ENCODE measurements at regions not wholly inside any gene's neighbourhood (a gene's known extent, or its start where the extent isn't known, plus 50 kb on each side); places are given as distances from the start of the nearest gene placed in this dataset.

DNA sequence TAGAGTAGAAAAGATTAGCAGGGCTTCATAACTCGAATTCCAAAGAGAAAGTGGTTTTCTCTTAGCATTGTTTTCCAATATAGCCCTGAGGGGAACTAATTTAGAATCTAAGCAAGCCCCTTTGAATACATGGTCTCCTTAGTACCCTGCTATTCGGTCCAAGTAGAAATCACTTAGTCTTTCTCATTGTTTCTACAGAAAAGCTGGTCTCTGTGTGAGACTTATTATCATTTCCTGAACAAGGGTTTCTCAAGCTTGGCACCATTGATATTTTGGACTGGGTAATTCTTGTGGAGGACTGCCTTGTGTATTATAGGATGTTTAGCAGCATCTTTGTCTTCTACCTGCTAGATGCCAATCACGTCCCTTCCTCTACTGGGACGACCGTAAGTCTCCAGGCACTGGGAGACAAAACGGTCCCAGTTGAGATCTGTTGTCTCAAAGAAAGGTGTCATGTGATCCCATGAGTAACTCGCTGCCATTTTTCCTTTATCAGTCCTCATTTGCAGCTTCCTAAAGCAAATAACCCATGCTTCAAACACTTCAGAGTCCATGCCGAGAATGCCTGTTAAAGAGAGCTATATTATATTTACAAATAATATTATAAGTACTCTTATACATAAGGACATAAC lies 230.7 kb upstream of the SLCO3A1 start:
- Mint-ChIP-seq H3K4me3 (no peak overlapping the region), H3K9me3 (peaks cover 0 to 18% (median 6%) of the 10 kb centered on the region in 9 donors), H3K36me3 (peaks cover 0 to 10% (median 0%) of the 10 kb centered on the region in 3 donors), H3K4me1 (no peaks in the 10 kb centered on the region), H3K27me3 (peaks cover 0 to 14% (median 5%) of the 10 kb centered on the region in 5 donors), H3K27ac (no peak overlapping the region)
- DNase-seq (no peak), ATAC-seq (no peak)
- POLR2A ChIA-PET = no interaction called here

DNA sequence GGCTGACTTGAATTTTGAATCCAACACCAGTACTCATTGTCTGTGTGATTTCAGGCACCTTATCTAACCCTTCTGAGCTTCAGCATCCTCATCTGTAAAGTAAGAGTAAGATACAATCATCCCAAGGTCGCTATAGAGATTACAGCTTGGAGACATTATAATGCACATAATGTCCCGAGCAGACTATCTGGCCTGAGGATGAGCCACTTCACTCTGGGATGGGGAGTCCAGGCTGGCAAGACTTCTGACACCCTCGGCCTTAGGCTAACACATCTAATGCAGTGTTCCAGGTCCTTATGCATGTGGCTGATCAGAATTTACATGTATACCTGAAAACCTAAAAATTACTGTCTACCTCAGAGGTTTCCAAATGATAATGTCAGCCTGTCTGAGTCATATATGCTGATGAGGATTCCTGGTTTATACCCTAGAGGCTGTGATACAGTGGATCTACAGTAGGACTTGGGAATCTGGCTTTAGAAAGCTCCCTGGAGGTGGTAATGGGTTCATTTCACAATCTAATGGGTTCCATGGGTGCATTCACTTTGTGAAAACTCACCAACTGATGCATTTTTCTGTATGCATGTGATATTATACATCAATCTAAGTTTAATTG lies 229.0 kb upstream of the SLCO3A1 start:
- H3K4me1 Mint-ChIP-seq = no peaks in the 10 kb centered on the region
- H3K4me3 Mint-ChIP-seq = no peak overlapping the region
- DNase-seq (no peak), ATAC-seq (no peak)
- no peak overlapping the region for H3K27ac Mint-ChIP-seq
- H3K36me3 Mint-ChIP-seq = no peaks in the 10 kb centered on the region
- POLR2A ChIA-PET = no interaction called here
- peaks cover 0 to 4% (median 0%) of the 10 kb centered on the region in 9 donors for H3K9me3 Mint-ChIP-seq
- H3K27me3 Mint-ChIP-seq = peaks cover 0 to 14% (median 5%) of the 10 kb centered on the region in 5 donors

DNA sequence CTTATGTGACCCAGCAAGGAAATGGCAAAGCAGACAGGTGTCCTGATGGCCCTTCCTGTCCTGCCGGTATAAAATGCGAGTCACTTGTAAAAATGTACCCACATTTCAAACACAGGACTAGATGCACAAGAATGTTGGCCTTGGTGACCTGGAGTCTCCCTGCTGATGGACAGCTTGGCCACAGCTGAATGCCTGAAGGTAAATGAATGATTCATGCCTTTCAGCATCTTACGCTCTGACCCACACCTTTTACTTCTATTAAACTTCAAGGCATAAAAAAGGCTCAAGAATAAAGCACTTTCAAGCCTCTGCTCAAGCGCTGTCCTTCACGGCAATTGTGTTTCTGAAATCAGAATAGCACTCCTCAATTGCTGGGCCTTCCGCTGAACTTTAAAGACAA lies 228.0 kb upstream of the SLCO3A1 start:
- ATAC-seq (no peak), DNase-seq (no peak)
- Mint-ChIP-seq H3K36me3 (no peaks in the 10 kb centered on the region), H3K4me3 (no peak overlapping the region), H3K27ac (no peak overlapping the region), H3K9me3 (peaks cover 0 to 2% (median 0%) of the 10 kb centered on the region in 9 donors), H3K27me3 (peaks cover 0 to 10% (median 5%) of the 10 kb centered on the region in 5 donors), H3K4me1 (no peaks in the 10 kb centered on the region)
- POLR2A ChIA-PET = no interaction called here

DNA sequence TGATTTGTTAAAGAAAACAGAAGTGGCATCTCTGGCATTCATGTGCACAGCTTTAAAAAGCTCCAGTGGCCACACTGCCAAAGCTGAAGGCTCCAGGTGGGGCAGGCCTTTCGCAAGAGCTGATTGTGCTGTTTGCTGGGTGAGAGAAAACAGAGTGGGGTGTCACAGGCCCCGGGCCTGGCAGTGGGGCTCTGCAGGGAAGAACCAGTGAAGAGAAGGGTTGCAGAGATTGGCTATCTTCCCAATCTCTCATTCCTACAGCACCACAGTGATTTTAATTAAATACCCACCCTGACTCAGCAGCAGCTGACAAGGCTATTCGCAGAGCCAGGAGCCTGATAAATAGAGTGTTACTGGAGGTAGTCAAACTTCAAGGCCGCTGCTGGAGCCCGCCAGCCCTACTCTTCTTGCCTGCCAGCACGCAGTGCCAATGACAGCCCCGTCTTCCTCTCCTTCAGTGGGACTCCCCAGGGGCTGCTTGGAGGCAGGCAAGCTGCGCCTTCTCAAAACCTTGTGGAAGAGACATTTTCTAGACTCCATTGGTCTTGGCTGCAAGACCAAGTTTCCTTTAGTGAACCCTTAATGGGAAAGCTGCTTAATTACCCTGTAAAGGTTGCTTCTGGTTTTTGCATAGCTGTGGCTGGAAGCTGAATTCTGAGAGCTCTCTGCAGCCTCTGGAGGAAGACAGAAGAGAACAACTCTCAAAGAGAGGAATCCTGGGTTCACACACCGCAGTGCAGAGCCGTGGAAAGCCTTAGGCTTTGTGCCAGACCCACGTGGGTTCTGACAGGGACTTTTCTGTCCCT lies 225.8 kb upstream of the SLCO3A1 start:
- no peak for DNase-seq
- Mint-ChIP-seq H3K27me3 (no peaks in the 10 kb centered on the region), H3K27ac (no peak overlapping the region), H3K4me1 (no peaks in the 10 kb centered on the region), H3K9me3 (peaks cover 0 to 2% (median 0%) of the 10 kb centered on the region in 9 donors), H3K36me3 (no peaks in the 10 kb centered on the region), H3K4me3 (no peak overlapping the region)
- POLR2A ChIA-PET = no interaction called here
- no peak for ATAC-seq

GRCh38 chr15:91630090-91630489 lies 223.4 kb upstream of the SLCO3A1 start:
- Mint-ChIP-seq H3K36me3 (no peaks in the 10 kb centered on the region), H3K27me3 (peaks cover 0 to 4% (median 0%) of the 10 kb centered on the region in 5 donors), H3K9me3 (peaks cover 0 to 2% (median 0%) of the 10 kb centered on the region in 9 donors), H3K27ac (no peak overlapping the region), H3K4me1 (no peaks in the 10 kb centered on the region), H3K4me3 (no peak overlapping the region)
- POLR2A ChIA-PET = no interaction called here
- no peak for DNase-seq
- ATAC-seq = no peak

- H3K4me3 Mint-ChIP-seq = no peak overlapping the region
- ATAC-seq (no peak), DNase-seq (no peak)
- peaks cover 0 to 8% (median 0%) of the 10 kb centered on the region in 5 donors for H3K27me3 Mint-ChIP-seq
- peaks cover 0 to 2% (median 0%) of the 10 kb centered on the region in 4 donors for H3K4me1 Mint-ChIP-seq
- H3K9me3 Mint-ChIP-seq = peaks cover 0 to 3% (median 0%) of the 10 kb centered on the region in 9 donors
- POLR2A ChIA-PET = no interaction called here
- peaks cover 0 to 3% (median 0%) of the 10 kb centered on the region in 3 donors for H3K36me3 Mint-ChIP-seq
- H3K27ac Mint-ChIP-seq = no peak overlapping the region
Observed at GRCh38 chr15:91632176-91632575, 221.3 kb upstream of the SLCO3A1 start.

DNA sequence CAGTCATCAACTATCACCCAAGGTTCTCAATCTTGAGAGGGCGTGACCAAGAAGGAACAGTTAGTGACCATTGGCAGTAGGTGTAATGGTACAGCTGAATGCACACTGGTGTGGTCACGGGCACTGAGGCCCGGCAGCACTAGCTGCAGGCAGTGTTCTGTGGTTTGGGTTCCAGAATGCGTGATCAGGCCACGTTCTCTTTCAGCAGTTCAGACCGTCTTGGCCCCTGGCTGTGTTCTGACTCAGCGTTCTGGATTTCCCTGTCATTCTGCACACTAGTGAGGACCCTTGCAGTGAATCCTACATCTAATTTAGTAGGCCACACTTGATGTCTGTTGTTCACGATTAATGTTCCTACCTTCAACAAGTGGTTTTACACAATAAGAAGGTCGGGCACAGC lies 220.5 kb upstream of the SLCO3A1 start:
- H3K4me3 Mint-ChIP-seq = no peak overlapping the region
- no peak for DNase-seq
- H3K9me3 Mint-ChIP-seq = peaks cover 0 to 7% (median 3%) of the 10 kb centered on the region in 9 donors
- H3K4me1 Mint-ChIP-seq = peaks cover 0 to 2% (median 0%) of the 10 kb centered on the region in 4 donors
- peaks cover 0 to 10% (median 3%) of the 10 kb centered on the region in 5 donors for H3K27me3 Mint-ChIP-seq
- POLR2A ChIA-PET = no interaction called here
- peaks cover 0 to 3% (median 0%) of the 10 kb centered on the region in 3 donors for H3K36me3 Mint-ChIP-seq
- H3K27ac Mint-ChIP-seq = no peak overlapping the region
- ATAC-seq = no peak

DNA sequence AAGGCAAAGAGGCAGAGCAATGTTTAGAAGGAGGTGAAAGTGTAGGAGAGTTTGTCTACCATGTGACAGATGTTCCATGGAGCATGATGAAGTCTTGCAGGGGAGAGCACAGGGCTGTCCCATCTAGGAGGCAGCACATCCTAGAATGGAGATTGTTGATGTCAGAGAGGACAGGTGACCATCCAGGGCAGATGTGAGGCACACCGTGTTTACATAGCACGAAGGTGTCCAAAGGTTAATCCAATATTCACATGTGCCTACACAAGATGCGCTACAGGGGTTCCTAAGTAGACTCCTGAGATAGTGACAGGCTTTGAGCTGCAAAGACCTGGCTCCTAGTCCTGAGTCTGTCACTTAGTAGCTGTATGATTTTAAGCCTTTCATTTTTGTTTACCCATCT lies 219.3 kb upstream of the SLCO3A1 start:
- no peak overlapping the region for H3K27ac Mint-ChIP-seq
- H3K9me3 Mint-ChIP-seq = peaks cover 0 to 12% (median 4%) of the 10 kb centered on the region in 9 donors
- H3K36me3 Mint-ChIP-seq = peaks cover 0 to 3% (median 0%) of the 10 kb centered on the region in 3 donors
- ATAC-seq (no peak), DNase-seq (no peak)
- H3K27me3 Mint-ChIP-seq = peaks cover 0 to 15% (median 3%) of the 10 kb centered on the region in 5 donors
- peaks cover 0 to 2% (median 0%) of the 10 kb centered on the region in 4 donors for H3K4me1 Mint-ChIP-seq
- POLR2A ChIA-PET = no interaction called here
- no peak overlapping the region for H3K4me3 Mint-ChIP-seq

GRCh38 chr15:91635080-91635479 lies 218.4 kb upstream of the SLCO3A1 start:
- peaks cover 0 to 15% (median 3%) of the 10 kb centered on the region in 5 donors for H3K27me3 Mint-ChIP-seq
- H3K4me3 Mint-ChIP-seq = no peak overlapping the region
- peaks cover 0 to 19% (median 6%) of the 10 kb centered on the region in 9 donors for H3K9me3 Mint-ChIP-seq
- peaks cover 0 to 2% (median 0%) of the 10 kb centered on the region in 4 donors for H3K4me1 Mint-ChIP-seq
- no peak overlapping the region for H3K27ac Mint-ChIP-seq
- ATAC-seq (no peak), DNase-seq (no peak)
- H3K36me3 Mint-ChIP-seq = peaks cover 0 to 3% (median 0%) of the 10 kb centered on the region in 3 donors
- POLR2A ChIA-PET = no interaction called here

- DNase-seq (no peak), ATAC-seq (no peak)
- Mint-ChIP-seq H3K27ac (no peak overlapping the region), H3K9me3 (peaks cover 0 to 25% (median 9%) of the 10 kb centered on the region in 9 donors), H3K36me3 (peaks cover 0 to 3% (median 0%) of the 10 kb centered on the region in 3 donors), H3K4me1 (peaks cover 0 to 2% (median 0%) of the 10 kb centered on the region in 4 donors), H3K27me3 (peaks cover 0 to 15% (median 3%) of the 10 kb centered on the region in 5 donors), H3K4me3 (no peak overlapping the region)
- POLR2A ChIA-PET = no interaction called here
Observed at GRCh38 chr15:91635641-91636040, 217.9 kb upstream of the SLCO3A1 start.

DNA sequence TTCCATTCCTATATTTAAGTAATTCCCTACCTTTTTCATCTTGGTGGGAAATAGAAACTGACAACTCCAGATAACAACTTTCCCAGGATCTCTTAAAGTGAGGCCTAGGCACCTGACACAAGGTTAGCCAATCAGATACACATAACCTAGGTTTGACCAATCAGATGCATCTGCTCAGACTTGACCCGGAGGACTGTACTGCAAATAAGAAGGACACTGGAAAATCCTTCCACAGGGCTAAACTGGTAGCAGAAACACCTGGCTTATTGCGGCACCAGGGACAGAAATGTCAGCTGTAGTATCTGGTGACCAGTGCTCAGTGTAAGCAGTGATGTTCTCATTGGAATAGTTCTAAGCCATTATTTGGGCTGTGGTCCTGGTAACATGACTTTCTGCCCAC lies 204.5 kb upstream of the SLCO3A1 start:
- Mint-ChIP-seq H3K27me3 (peaks cover 0 to 15% (median 10%) of the 10 kb centered on the region in 5 donors), H3K36me3 (no peaks in the 10 kb centered on the region), H3K9me3 (no peaks in the 10 kb centered on the region), H3K4me1 (no peaks in the 10 kb centered on the region), H3K4me3 (no peak overlapping the region), H3K27ac (no peak overlapping the region)
- ATAC-seq (no peak), DNase-seq (no peak)
- POLR2A ChIA-PET = no interaction called here

DNA sequence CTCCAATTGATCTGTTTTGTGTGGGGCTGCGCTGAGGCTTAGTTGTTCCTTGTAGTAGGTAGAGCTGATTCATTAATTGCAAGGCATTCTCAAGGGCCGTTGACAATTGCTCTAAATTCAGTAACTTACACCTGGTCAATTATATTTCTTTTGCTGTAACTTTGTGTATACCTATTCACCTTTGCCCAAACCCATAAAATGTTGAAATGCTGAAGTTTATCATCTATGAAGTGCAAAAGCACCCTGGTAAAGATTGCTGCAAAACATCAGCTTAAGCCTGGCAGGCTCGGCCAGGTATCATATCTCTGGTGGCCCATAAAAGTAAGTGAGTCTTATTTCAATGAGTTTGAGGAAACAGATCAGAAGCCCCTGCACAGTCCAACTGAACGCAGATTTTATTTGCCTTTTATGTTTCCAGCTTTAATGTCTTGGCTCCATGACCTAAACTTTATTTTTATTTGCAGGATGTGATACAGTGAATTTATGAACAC lies 203.6 kb upstream of the SLCO3A1 start:
- no peaks in the 10 kb centered on the region for H3K9me3 Mint-ChIP-seq
- no peaks in the 10 kb centered on the region for H3K4me1 Mint-ChIP-seq
- H3K27me3 Mint-ChIP-seq = peaks cover 0 to 15% (median 10%) of the 10 kb centered on the region in 5 donors
- DNase-seq = no peak
- no peaks in the 10 kb centered on the region for H3K36me3 Mint-ChIP-seq
- no peak overlapping the region for H3K4me3 Mint-ChIP-seq
- H3K27ac Mint-ChIP-seq = no peak overlapping the region
- POLR2A ChIA-PET = no interaction called here
- no peak for ATAC-seq

GRCh38 chr15:91651251-91651650 lies 202.3 kb upstream of the SLCO3A1 start:
- no peak overlapping the region for H3K4me3 Mint-ChIP-seq

More at GRCh38 chr15:91651251-91651650, 202.3 kb upstream of the SLCO3A1 start:
- H3K4me1 Mint-ChIP-seq = peaks cover 4 to 10% (median 9%) of the 10 kb centered on the region in 4 donors
- no peak overlapping the region for H3K27ac Mint-ChIP-seq
- no peaks in the 10 kb centered on the region for H3K36me3 Mint-ChIP-seq
- peaks cover 0 to 3% (median 0%) of the 10 kb centered on the region in 9 donors for H3K9me3 Mint-ChIP-seq
- DNase-seq (no peak), ATAC-seq (no peak)
- H3K27me3 Mint-ChIP-seq = peaks cover 0 to 20% (median 18%) of the 10 kb centered on the region in 5 donors
- POLR2A ChIA-PET = no interaction called here
